Liver (tissue), 8 donors: ENCODE measurements at regions not wholly inside any gene's neighbourhood (a gene's known extent, or its start where the extent isn't known, plus 50 kb on each side); places are given as distances from the start of the nearest gene placed in this dataset.

Experiments used
- DNase-seq: peaks from one replicate; pipeline ENCODE4 v3.0.0-alpha.2; 2017; ENCODE audit warnings: low spot score
- H3K27ac ChIP-seq, 2 donors: one replicate each; pipeline ENCODE4 v1.7.0; 2013; ENCODE audit warnings: inconsistent platforms in 2 of 2, low read length in 2 of 2, control low read depth in 1 of 2, low read depth in 1 of 2, mild to moderate bottlenecking in 1 of 2
- H3K27me3 ChIP-seq, 4 donors: one replicate each; pipeline versions ENCODE4 v1.6.1 to v1.7.0; 2013; ENCODE audit warnings: low read length in 3 of 4, inconsistent platforms in 1 of 4, mild to moderate bottlenecking in 1 of 4, moderate library complexity in 1 of 4; ENCODE audit not compliant: control insufficient read depth in 4 of 4, insufficient read depth in 4 of 4
- H3K36me3 ChIP-seq, 4 donors: one replicate each; pipeline versions ENCODE4 v1.6.1 to v1.7.0; 2013; ENCODE audit warnings: low read length in 3 of 4, mild to moderate bottlenecking in 3 of 4, low read depth in 1 of 4, moderate library complexity in 1 of 4; ENCODE audit not compliant: control insufficient read depth in 4 of 4, insufficient read depth in 3 of 4
- H3K4me1 ChIP-seq, 4 donors: one replicate each; pipeline versions ENCODE4 v1.6.1 to v1.7.0; 2013; ENCODE audit warnings: low read length in 3 of 4, mild to moderate bottlenecking in 3 of 4, moderate library complexity in 1 of 4; ENCODE audit not compliant: control insufficient read depth in 4 of 4, insufficient read depth in 4 of 4
- H3K4me3 ChIP-seq, 3 donors: one replicate each; pipeline versions ENCODE4 v1.6.1 to v1.7.0; 2013; ENCODE audit warnings: low read length in 3 of 3, control low read depth in 1 of 3, low read depth in 1 of 3, mild to moderate bottlenecking in 1 of 3
- H3K9ac ChIP-seq, 2 donors: one replicate each; pipeline ENCODE4 v1.7.0; 2013; ENCODE audit warnings: low read length in 2 of 2, mild to moderate bottlenecking in 2 of 2, moderate library complexity in 2 of 2, control low read depth in 1 of 2, low read depth in 1 of 2
- H3K9me3 ChIP-seq, 4 donors: one replicate each; pipeline versions ENCODE4 v1.6.1 to v1.7.0; 2013; ENCODE audit warnings: low read length in 3 of 4; ENCODE audit not compliant: control insufficient read depth in 4 of 4
- EGR1 ChIP-seq, 2 donors: IDR thresholded peaks; 2 replicates each; pipeline ENCODE4 v1.6.1; 2016 to 2018; ENCODE audit warnings: antibody characterized with exemption in 2 of 2, low read depth in 2 of 2
- FOXA1 ChIP-seq: IDR thresholded peaks from 2 replicates; pipeline ENCODE4 v1.6.1; 2016; ENCODE audit warnings: antibody characterized with exemption
- GABPA ChIP-seq, 2 donors: IDR thresholded peaks in 1 of 2; conservative IDR thresholded peaks in 1 of 2; 2 replicates each; pipeline ENCODE4 v1.6.1; 2016; ENCODE audit warnings: antibody characterized with exemption in 2 of 2, mild to moderate bottlenecking in 1 of 2, moderate library complexity in 1 of 2
- HNF4A ChIP-seq, 2 donors: conservative IDR thresholded peaks; 2 replicates each; pipeline ENCODE4 v1.6.1; 2016; ENCODE audit warnings: antibody characterized with exemption in 2 of 2, mild to moderate bottlenecking in 2 of 2
- HNF4G ChIP-seq: IDR thresholded peaks from 2 replicates; pipeline ENCODE4 v1.6.1; 2016; ENCODE audit warnings: antibody characterized with exemption
- JUND ChIP-seq, 2 donors: IDR thresholded peaks; 2 replicates each; pipeline ENCODE4 v1.6.1; 2016; ENCODE audit warnings: antibody characterized with exemption in 2 of 2
- RAD21 ChIP-seq, 2 donors: IDR thresholded peaks; 2 replicates each; pipeline ENCODE4 v1.6.1; 2016; ENCODE audit warnings: antibody characterized with exemption in 2 of 2, mild to moderate bottlenecking in 2 of 2
- RXRA ChIP-seq, 2 donors: IDR thresholded peaks; 2 replicates each; pipeline ENCODE4 v1.6.1; 2017 to 2018; ENCODE audit warnings: antibody characterized with exemption in 2 of 2, mild to moderate bottlenecking in 1 of 2
- TAF1 ChIP-seq: conservative IDR thresholded peaks from 2 replicates; pipeline ENCODE4 v1.6.1; 2016; ENCODE audit warnings: antibody characterized with exemption, mild to moderate bottlenecking
- YY1 ChIP-seq: IDR thresholded peaks from 2 replicates; pipeline ENCODE4 v1.6.1; 2016; ENCODE audit warnings: antibody characterized with exemption, mild to moderate bottlenecking
- WGBS: extraction: QIAGEN DNeasy Blood & Tissue Kit; methylation state at CpG from one replicate; pipeline ENCODE4 v1.1.7; 2013; 5-methylcytosine and 5-hydroxymethylcytosine counted together
- TF ChIP-seq, protein P1 (sequence below): IDR thresholded peaks from 2 replicates; pipeline ENCODE4 v1.6.1; 2016; ENCODE audit warnings: antibody characterized with exemption, mild to moderate bottlenecking
- TF ChIP-seq, protein P2 (sequence below): fragments of 150-350 bp; IDR thresholded peaks from 2 replicates; pipeline ENCODE4 v1.5.1; 2017; ENCODE audit warnings: improper control_type of control experiment, low read depth, low read length; ENCODE audit not compliant: missing input control
- TF ChIP-seq, protein P3 (sequence below): IDR thresholded peaks from 2 replicates; pipeline ENCODE4 v1.6.1; 2016; ENCODE audit warnings: antibody characterized with exemption
- TF ChIP-seq, protein P4 (sequence below): IDR thresholded peaks from 2 replicates; pipeline ENCODE4 v1.6.1; 2016; ENCODE audit warnings: antibody characterized with exemption
- donor health status: healthy.
- donor health status: healthy.
- donor health status: healthy.
- donor health status: healthy.
- donor health status: healthy.

DNA sequence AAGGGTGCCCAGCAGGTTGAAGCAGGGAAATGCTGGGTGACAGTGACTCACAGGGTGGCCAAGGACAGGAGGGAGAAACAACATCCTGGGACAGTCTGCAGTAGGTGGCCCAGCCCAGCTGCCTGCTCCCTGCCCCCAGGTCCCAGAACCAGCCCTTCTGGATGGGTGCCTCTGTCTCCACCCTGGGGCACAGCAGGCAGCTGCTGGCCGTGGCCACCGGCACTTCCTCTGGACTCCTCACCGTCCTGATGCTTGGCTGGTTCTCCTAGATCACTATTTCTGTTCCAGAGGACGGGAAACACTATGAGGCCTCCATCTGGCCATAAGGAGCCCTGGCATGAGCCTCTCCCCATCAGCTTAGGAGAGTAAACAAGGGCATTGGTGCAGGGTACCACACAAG is 258.9 kb downstream of the XXYLT1 start (continued):
- TF ChIP-seq, protein P1, sequence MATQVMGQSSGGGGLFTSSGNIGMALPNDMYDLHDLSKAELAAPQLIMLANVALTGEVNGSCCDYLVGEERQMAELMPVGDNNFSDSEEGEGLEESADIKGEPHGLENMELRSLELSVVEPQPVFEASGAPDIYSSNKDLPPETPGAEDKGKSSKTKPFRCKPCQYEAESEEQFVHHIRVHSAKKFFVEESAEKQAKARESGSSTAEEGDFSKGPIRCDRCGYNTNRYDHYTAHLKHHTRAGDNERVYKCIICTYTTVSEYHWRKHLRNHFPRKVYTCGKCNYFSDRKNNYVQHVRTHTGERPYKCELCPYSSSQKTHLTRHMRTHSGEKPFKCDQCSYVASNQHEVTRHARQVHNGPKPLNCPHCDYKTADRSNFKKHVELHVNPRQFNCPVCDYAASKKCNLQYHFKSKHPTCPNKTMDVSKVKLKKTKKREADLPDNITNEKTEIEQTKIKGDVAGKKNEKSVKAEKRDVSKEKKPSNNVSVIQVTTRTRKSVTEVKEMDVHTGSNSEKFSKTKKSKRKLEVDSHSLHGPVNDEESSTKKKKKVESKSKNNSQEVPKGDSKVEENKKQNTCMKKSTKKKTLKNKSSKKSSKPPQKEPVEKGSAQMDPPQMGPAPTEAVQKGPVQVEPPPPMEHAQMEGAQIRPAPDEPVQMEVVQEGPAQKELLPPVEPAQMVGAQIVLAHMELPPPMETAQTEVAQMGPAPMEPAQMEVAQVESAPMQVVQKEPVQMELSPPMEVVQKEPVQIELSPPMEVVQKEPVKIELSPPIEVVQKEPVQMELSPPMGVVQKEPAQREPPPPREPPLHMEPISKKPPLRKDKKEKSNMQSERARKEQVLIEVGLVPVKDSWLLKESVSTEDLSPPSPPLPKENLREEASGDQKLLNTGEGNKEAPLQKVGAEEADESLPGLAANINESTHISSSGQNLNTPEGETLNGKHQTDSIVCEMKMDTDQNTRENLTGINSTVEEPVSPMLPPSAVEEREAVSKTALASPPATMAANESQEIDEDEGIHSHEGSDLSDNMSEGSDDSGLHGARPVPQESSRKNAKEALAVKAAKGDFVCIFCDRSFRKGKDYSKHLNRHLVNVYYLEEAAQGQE, result no peak
- no peak for TF ChIP-seq HNF4A (conservative IDR thresholded peaks at IDR 0.05)

DNA sequence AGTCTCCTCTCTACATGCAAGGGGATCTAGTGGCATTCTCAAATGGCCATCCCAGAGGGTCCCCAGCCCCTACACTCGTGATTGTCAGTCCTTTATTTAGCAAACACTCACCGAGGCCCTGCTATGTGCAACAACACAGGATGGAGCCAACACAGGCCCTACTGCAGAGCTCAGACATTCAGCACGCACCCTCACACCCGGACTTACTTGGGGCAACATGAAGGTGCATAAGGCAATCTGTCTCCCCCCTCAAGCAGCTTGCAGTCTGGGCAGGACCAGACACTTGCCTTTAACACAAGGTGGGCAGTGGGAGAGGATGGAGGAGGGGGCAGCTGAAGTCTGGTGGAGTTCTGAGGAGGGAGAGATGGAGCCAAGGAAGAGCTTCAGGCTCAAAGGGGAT is 258.4 kb downstream of the XXYLT1 start:
- TF ChIP-seq, protein P2, sequence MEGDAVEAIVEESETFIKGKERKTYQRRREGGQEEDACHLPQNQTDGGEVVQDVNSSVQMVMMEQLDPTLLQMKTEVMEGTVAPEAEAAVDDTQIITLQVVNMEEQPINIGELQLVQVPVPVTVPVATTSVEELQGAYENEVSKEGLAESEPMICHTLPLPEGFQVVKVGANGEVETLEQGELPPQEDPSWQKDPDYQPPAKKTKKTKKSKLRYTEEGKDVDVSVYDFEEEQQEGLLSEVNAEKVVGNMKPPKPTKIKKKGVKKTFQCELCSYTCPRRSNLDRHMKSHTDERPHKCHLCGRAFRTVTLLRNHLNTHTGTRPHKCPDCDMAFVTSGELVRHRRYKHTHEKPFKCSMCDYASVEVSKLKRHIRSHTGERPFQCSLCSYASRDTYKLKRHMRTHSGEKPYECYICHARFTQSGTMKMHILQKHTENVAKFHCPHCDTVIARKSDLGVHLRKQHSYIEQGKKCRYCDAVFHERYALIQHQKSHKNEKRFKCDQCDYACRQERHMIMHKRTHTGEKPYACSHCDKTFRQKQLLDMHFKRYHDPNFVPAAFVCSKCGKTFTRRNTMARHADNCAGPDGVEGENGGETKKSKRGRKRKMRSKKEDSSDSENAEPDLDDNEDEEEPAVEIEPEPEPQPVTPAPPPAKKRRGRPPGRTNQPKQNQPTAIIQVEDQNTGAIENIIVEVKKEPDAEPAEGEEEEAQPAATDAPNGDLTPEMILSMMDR, result no peak
- TF ChIP-seq FOXA1 (no peak), GABPA (IDR thresholded peaks at IDR 0.05 in 1 of 2, conservative IDR thresholded peaks at IDR 0.05 in 1 of 2) (no peak), HNF4G (no peak), RXRA (IDR thresholded peaks at IDR 0.05) (no peak), HNF4A (conservative IDR thresholded peaks at IDR 0.05) (no peak), JUND (IDR thresholded peaks at IDR 0.05) (no peak), YY1 (no peak), EGR1 (IDR thresholded peaks at IDR 0.05; ENCODE audit: low read depth in 2 of 2) (no peak), TAF1 (no peak), RAD21 (IDR thresholded peaks at IDR 0.05) (no peak)
- TF ChIP-seq, protein P3, sequence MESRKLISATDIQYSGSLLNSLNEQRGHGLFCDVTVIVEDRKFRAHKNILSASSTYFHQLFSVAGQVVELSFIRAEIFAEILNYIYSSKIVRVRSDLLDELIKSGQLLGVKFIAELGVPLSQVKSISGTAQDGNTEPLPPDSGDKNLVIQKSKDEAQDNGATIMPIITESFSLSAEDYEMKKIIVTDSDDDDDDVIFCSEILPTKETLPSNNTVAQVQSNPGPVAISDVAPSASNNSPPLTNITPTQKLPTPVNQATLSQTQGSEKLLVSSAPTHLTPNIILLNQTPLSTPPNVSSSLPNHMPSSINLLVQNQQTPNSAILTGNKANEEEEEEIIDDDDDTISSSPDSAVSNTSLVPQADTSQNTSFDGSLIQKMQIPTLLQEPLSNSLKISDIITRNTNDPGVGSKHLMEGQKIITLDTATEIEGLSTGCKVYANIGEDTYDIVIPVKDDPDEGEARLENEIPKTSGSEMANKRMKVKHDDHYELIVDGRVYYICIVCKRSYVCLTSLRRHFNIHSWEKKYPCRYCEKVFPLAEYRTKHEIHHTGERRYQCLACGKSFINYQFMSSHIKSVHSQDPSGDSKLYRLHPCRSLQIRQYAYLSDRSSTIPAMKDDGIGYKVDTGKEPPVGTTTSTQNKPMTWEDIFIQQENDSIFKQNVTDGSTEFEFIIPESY, result no peak
- TF ChIP-seq, protein P1, result no peak
- TF ChIP-seq, protein P4, sequence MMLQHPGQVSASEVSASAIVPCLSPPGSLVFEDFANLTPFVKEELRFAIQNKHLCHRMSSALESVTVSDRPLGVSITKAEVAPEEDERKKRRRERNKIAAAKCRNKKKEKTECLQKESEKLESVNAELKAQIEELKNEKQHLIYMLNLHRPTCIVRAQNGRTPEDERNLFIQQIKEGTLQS, result no peak
- 89% methylated on average over 4 of the region's 4 CpGs for WGBS
- DNase-seq, result no peak

More for the DNA sequence above, 258.4 kb downstream of the XXYLT1 start:
- H3K27ac ChIP-seq, result no peak overlapping the region
- no peak overlapping the region for H3K4me3 ChIP-seq
- no peaks in the 10 kb centered on the region for H3K27me3 ChIP-seq
- H3K4me1 ChIP-seq, result no peaks in the 10 kb centered on the region
- H3K9me3 ChIP-seq, result no peaks in the 10 kb centered on the region
- H3K9ac ChIP-seq, result no peak overlapping the region
- H3K36me3 ChIP-seq, result no peaks in the 10 kb centered on the region
